Prostate gland (tissue), 2 donors: ENCODE measurements at regions not wholly inside any gene's neighbourhood (a gene's known extent, or its start where the extent isn't known, plus 50 kb on each side); places are given as distances from the start of the nearest gene placed in this dataset.
A peak's percentile ranks its signal among the peaks of the same experiment; 100 is the strongest.

Experiments
- DNase-seq: peaks from one replicate; pipeline ENCODE4 v3.0.0-alpha.2; 2019; ENCODE audit warnings: low spot score
- H3K27ac ChIP-seq, 2 donors: fragments of 200-600 bp; sonication (generic); 2 replicates each; pipeline ENCODE4 v1.5.1; 2017 to 2019
- H3K27me3 ChIP-seq: fragments of 200-600 bp; sonication (generic); replicated peaks from 2 replicates; pipeline ENCODE4 v1.5.1; 2019; ENCODE audit not compliant: insufficient read depth
- H3K36me3 ChIP-seq, 2 donors: fragments of 200-600 bp; sonication (generic); 1 replicate in 1 of 2; 2 replicates in 1 of 2; pipeline versions ENCODE4 v1.5.1 to v1.8.1; 2017 to 2019
- H3K4me1 ChIP-seq: fragments of 200-600 bp; sonication (generic); replicated peaks from 2 replicates; pipeline ENCODE4 v1.5.1; 2019
- H3K4me3 ChIP-seq, 2 donors: fragments of 200-600 bp; sonication (generic); 2 replicates each; pipeline ENCODE4 v1.5.1; 2017 to 2019
- H3K9me3 ChIP-seq: fragments of 200-600 bp; sonication (generic); 2 replicates; pipeline ENCODE4 v1.5.1; 2017
- POLR2A ChIP-seq: fragments of 450-650 bp; IDR thresholded peaks from one replicate; pipeline ENCODE4 v1.6.1; 2016; ENCODE audit warnings: antibody characterized with exemption, mild to moderate bottlenecking
- POLR2AphosphoS5 ChIP-seq: sonication (generic); formaldehyde crosslinking; IDR thresholded peaks from one replicate; pipeline ENCODE4 v1.6.1; 2017; ENCODE audit warnings: antibody characterized with exemption
- WGBS: methylation state at CpG from one replicate; pipeline ENCODE4 v1.1.5; 2018; 5-methylcytosine and 5-hydroxymethylcytosine counted together
- intact Hi-C: fragments of 100-400 bp; cut with DNase I; formaldehyde crosslinking; loops from one replicate; pipeline ENCODE4 v1.14.2; 2022
- TF ChIP-seq, protein P1 (sequence below), 4 experiments: fragments of 200-600 bp in 2 of 4; fragments of 450-650 bp in 2 of 4; sonication (generic) in 2 of 4; IDR thresholded peaks; 1 replicate in 3 of 4; 2 replicates in 1 of 4; pipeline ENCODE4 v1.5.1; 2016 to 2019; ENCODE audit warnings: antibody characterized with exemption in 4 of 4, mild to moderate bottlenecking in 2 of 4, moderate library complexity in 2 of 4

- Histone ChIP-seq H3K27ac (no peak overlapping the region), H3K4me1 (peaks cover 7% of the 10 kb centered on the region), H3K36me3 (no peaks in the 10 kb centered on the region), H3K9me3 (no peaks in the 10 kb centered on the region), H3K4me3 (no peak overlapping the region), H3K27me3 (no peaks in the 10 kb centered on the region)
- no peak for TF ChIP-seq POLR2A
- no peak for TF ChIP-seq POLR2AphosphoS5
- TF ChIP-seq, protein P1, sequence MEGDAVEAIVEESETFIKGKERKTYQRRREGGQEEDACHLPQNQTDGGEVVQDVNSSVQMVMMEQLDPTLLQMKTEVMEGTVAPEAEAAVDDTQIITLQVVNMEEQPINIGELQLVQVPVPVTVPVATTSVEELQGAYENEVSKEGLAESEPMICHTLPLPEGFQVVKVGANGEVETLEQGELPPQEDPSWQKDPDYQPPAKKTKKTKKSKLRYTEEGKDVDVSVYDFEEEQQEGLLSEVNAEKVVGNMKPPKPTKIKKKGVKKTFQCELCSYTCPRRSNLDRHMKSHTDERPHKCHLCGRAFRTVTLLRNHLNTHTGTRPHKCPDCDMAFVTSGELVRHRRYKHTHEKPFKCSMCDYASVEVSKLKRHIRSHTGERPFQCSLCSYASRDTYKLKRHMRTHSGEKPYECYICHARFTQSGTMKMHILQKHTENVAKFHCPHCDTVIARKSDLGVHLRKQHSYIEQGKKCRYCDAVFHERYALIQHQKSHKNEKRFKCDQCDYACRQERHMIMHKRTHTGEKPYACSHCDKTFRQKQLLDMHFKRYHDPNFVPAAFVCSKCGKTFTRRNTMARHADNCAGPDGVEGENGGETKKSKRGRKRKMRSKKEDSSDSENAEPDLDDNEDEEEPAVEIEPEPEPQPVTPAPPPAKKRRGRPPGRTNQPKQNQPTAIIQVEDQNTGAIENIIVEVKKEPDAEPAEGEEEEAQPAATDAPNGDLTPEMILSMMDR (IDR thresholded peaks at IDR 0.05) = no peak
- DNase-seq = no peak
- intact Hi-C loops = no loop called here
- WGBS = 89% methylated on average over 10 of the region's 10 CpGs
Measured at GRCh38 chr6:14618759-14619418, 501.3 kb downstream of the CD83 start.

- TF ChIP-seq, protein P1 (IDR thresholded peaks at IDR 0.05) = no peak
- TF ChIP-seq POLR2A (no peak), POLR2AphosphoS5 (no peak)
Measured at GRCh38 chr6:14619419-14619781, 501.8 kb downstream of the CD83 start.

GRCh38 chr6:14620522-14620921 is 502.9 kb downstream of the CD83 start:
- intact Hi-C loops = no loop called here
- Histone ChIP-seq H3K9me3 (no peaks in the 10 kb centered on the region), H3K36me3 (no peaks in the 10 kb centered on the region), H3K4me1 (peaks cover 7% of the 10 kb centered on the region), H3K27me3 (no peaks in the 10 kb centered on the region), H3K4me3 (no peak overlapping the region), H3K27ac (peak overlapping the region in 1 of 2 donors; percentile 65)
- no peak for DNase-seq
- 84% methylated on average over 8 of the region's 9 CpGs for WGBS
- TF ChIP-seq POLR2AphosphoS5 = no peak
- TF ChIP-seq POLR2A = no peak
- TF ChIP-seq, protein P1 (IDR thresholded peaks at IDR 0.05) = no peak

More at GRCh38 chr6:14619419-14619781, 501.8 kb downstream of the CD83 start:
- H3K9me3 ChIP-seq = no peaks in the 10 kb centered on the region
- no peak overlapping the region for H3K4me3 ChIP-seq
- 60% methylated on average over 7 of the region's 7 CpGs for WGBS
- no peak overlapping the region for H3K27ac ChIP-seq
- no peaks in the 10 kb centered on the region for H3K36me3 ChIP-seq
- intact Hi-C loops = no loop called here
- no peaks in the 10 kb centered on the region for H3K27me3 ChIP-seq
- no peak for DNase-seq
- H3K4me1 ChIP-seq = peaks cover 7% of the 10 kb centered on the region

DNA sequence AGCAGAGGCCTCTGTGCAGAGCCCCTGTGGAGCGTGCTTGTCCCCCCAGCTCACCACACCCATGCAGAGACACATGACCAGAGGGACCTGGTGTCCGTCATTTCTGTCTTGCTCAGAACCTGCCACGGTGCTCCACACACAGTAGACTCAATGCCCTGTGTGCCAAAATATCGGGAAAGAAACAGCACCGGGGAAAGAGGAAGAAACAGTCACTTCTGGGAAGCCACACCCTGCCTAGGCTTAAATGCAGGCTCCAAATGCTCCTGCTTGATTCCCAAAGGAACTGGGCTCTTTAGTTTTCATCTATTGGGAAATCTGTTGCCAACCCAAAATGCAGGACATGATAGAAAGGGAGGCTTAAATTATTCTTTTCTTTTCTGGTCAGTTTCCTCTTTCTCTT is 503.9 kb downstream of the CD83 start:
- Histone ChIP-seq H3K27ac (peak overlapping the region; percentile 26 to 65), H3K9me3 (no peaks in the 10 kb centered on the region), H3K36me3 (no peaks in the 10 kb centered on the region), H3K27me3 (no peaks in the 10 kb centered on the region), H3K4me3 (no peak overlapping the region), H3K4me1 (peaks cover 7% of the 10 kb centered on the region)
- WGBS = 50% methylated on average over 5 of the region's 5 CpGs
- TF ChIP-seq POLR2AphosphoS5 = no peak
- TF ChIP-seq, protein P1 (IDR thresholded peaks at IDR 0.05) = no peak
- TF ChIP-seq POLR2A = no peak
- intact Hi-C loops = no loop called here
- DNase-seq = peak; percentile 22

- peaks cover 7% of the 10 kb centered on the region for H3K4me1 ChIP-seq
- intact Hi-C loops = no loop called here
- TF ChIP-seq POLR2A (no peak), POLR2AphosphoS5 (peak; percentile 75)
- H3K27ac ChIP-seq = peak overlapping the region; percentile 26 to 65
- no peak overlapping the region for H3K4me3 ChIP-seq
- H3K36me3 ChIP-seq = no peaks in the 10 kb centered on the region
- no peaks in the 10 kb centered on the region for H3K9me3 ChIP-seq
- no peaks in the 10 kb centered on the region for H3K27me3 ChIP-seq
- peak; percentile 89 for DNase-seq
- 10% methylated on average over 11 of the region's 11 CpGs for WGBS
Measured at GRCh38 chr6:14622085-14622484, 504.5 kb downstream of the CD83 start.
